Ascending aorta (tissue), 2 donors: ENCODE measurements at regions not wholly inside any gene's neighbourhood (a gene's known extent, or its start where the extent isn't known, plus 50 kb on each side); places are given as distances from the start of the nearest gene placed in this dataset.

Experiments
- DNase-seq, 2 donors: peaks; one replicate each; pipeline ENCODE4 v3.0.0-alpha.2; 2019; ENCODE audit warnings: low spot score in 2 of 2
- H3K27ac ChIP-seq, 2 donors: fragments of 200-600 bp; sonication (generic); one replicate each; pipeline ENCODE4 v1.5.1; 2016 to 2017; ENCODE audit warnings: mild to moderate bottlenecking in 1 of 2
- H3K27me3 ChIP-seq: fragments of 200-600 bp; sonication (generic); one replicate; pipeline ENCODE4 v1.5.1; 2017
- H3K36me3 ChIP-seq, 2 donors: fragments of 200-600 bp; sonication (generic); one replicate each; pipeline ENCODE4 v1.5.1; 2016
- H3K4me1 ChIP-seq, 2 donors: fragments of 200-600 bp; sonication (generic); one replicate each; pipeline ENCODE4 v1.5.1; 2016 to 2017; ENCODE audit warnings: mild to moderate bottlenecking in 1 of 2
- H3K4me3 ChIP-seq, 2 donors: fragments of 200-600 bp; sonication (generic); one replicate each; pipeline ENCODE4 v1.5.1; 2016 to 2017; ENCODE audit warnings: mild to moderate bottlenecking in 1 of 2
- H3K9me3 ChIP-seq, 2 donors: fragments of 200-600 bp; sonication (generic); one replicate each; pipeline ENCODE4 v1.5.1; 2016
- CTCF ChIP-seq, 3 experiments: fragments of 200-600 bp in 2 of 3; fragments of 450-650 bp in 1 of 3; sonication (generic) in 2 of 3; IDR thresholded peaks; one replicate each; pipeline ENCODE4 v1.5.1; 2016 to 2019; ENCODE audit warnings: antibody characterized with exemption in 3 of 3, mild to moderate bottlenecking in 1 of 3, moderate library complexity in 1 of 3
- intact Hi-C: fragments of 100-400 bp; cut with DNase I; formaldehyde crosslinking; loops from one replicate; pipeline ENCODE4 v1.15.1; 2023

- no peaks in the 10 kb centered on the region for H3K36me3 ChIP-seq
- intact Hi-C loops = no loop called here
- no peak for TF ChIP-seq CTCF (IDR thresholded peaks at IDR 0.05)
- H3K27me3 ChIP-seq = no peaks in the 10 kb centered on the region
- no peak overlapping the region for H3K4me3 ChIP-seq
- no peaks in the 10 kb centered on the region for H3K4me1 ChIP-seq
- no peak overlapping the region for H3K27ac ChIP-seq
- H3K9me3 ChIP-seq = no peaks in the 10 kb centered on the region
- DNase-seq = no peak
Measured at GRCh38 chr10:8242295-8242872, 187.9 kb downstream of the GATA3 start.

- DNase-seq = no peak
- Histone ChIP-seq H3K27ac (no peak overlapping the region), H3K27me3 (no peaks in the 10 kb centered on the region), H3K4me1 (no peaks in the 10 kb centered on the region), H3K9me3 (no peaks in the 10 kb centered on the region), H3K36me3 (no peaks in the 10 kb centered on the region), H3K4me3 (no peak overlapping the region)
- TF ChIP-seq CTCF (IDR thresholded peaks at IDR 0.05) = no peak
- intact Hi-C loops = no loop called here
Measured at GRCh38 chr10:8245131-8245813, 190.8 kb downstream of the GATA3 start.

- no peaks in the 10 kb centered on the region for H3K9me3 ChIP-seq
- intact Hi-C loops = no loop called here
- no peak for DNase-seq
- no peaks in the 10 kb centered on the region for H3K4me1 ChIP-seq
- TF ChIP-seq CTCF (IDR thresholded peaks at IDR 0.05) = no peak
- H3K27me3 ChIP-seq = no peaks in the 10 kb centered on the region
- H3K4me3 ChIP-seq = no peak overlapping the region
- no peak overlapping the region for H3K27ac ChIP-seq
- no peaks in the 10 kb centered on the region for H3K36me3 ChIP-seq
Measured at GRCh38 chr10:8245814-8246142, 191.3 kb downstream of the GATA3 start.

- TF ChIP-seq CTCF (IDR thresholded peaks at IDR 0.05) = no peak
- H3K4me1 ChIP-seq = no peaks in the 10 kb centered on the region
- H3K36me3 ChIP-seq = no peaks in the 10 kb centered on the region
- no peak overlapping the region for H3K4me3 ChIP-seq
- H3K9me3 ChIP-seq = no peaks in the 10 kb centered on the region
- intact Hi-C loops = no loop called here
- no peak for DNase-seq
- H3K27me3 ChIP-seq = no peaks in the 10 kb centered on the region
- H3K27ac ChIP-seq = no peak overlapping the region
Measured at GRCh38 chr10:8246548-8246947, 192.1 kb downstream of the GATA3 start.

- no peaks in the 10 kb centered on the region for H3K9me3 ChIP-seq
- no peak for DNase-seq
- H3K27ac ChIP-seq = no peak overlapping the region
- H3K4me3 ChIP-seq = no peak overlapping the region
- no peaks in the 10 kb centered on the region for H3K4me1 ChIP-seq
- intact Hi-C loops = no loop called here
- no peaks in the 10 kb centered on the region for H3K27me3 ChIP-seq
- TF ChIP-seq CTCF (IDR thresholded peaks at IDR 0.05) = no peak
- H3K36me3 ChIP-seq = no peaks in the 10 kb centered on the region
Measured at GRCh38 chr10:8247191-8247590, 192.7 kb downstream of the GATA3 start.

GRCh38 chr10:8248868-8249267 is 194.4 kb downstream of the GATA3 start:
- no peak overlapping the region for H3K27ac ChIP-seq
- intact Hi-C loops = no loop called here
- no peaks in the 10 kb centered on the region for H3K27me3 ChIP-seq
- H3K36me3 ChIP-seq = no peaks in the 10 kb centered on the region
- no peaks in the 10 kb centered on the region for H3K9me3 ChIP-seq
- no peak for DNase-seq
- H3K4me3 ChIP-seq = no peak overlapping the region
- no peak for TF ChIP-seq CTCF (IDR thresholded peaks at IDR 0.05)
- H3K4me1 ChIP-seq = no peaks in the 10 kb centered on the region
